ENCODE measurements at regions not wholly inside any gene's neighbourhood (a gene's known extent, or its start where the extent isn't known, plus 50 kb on each side); places are given as distances from the start of the nearest gene placed in this dataset.

DNA sequence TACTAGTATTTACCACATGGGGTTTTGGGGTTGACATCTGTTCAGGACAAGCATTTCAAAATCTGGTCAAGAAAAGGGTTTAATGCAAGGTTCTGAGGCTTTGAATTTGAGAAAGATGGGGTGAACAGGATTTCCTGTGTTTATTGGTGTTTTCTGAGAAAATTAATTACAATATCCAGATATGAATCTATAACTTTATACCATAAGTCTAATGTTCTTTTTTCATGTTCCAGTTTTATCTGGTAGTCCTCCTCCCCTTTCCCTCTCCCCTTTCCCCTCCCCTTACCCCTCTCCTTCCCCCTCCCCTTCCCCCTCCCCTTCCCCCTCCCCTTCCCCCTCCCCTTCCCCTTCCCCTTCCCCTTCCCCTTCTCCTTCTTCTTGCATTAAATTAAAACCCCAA, 1518.2 kb upstream of the TMEFF2 start:
- Histone ChIP-seq H3K79me2 (ENCODE audit: insufficient read depth, low read length) (no peaks in the 10 kb centered on the region), H3K4me3 (ENCODE audit: insufficient read depth, low read length) (no peak overlapping the region), H2AFZ (ENCODE audit: low read length) (no peak overlapping the region), H3K27me3 (ENCODE audit: insufficient read depth, low read length) (no peaks in the 10 kb centered on the region), H3K4me1 (ENCODE audit: insufficient read depth, low read length) (no peaks in the 10 kb centered on the region), H3K4me2 (ENCODE audit: insufficient read depth, low read length) (no peak overlapping the region), H3K9me3 (ENCODE audit: low read depth, low read length) (no peaks in the 10 kb centered on the region), H3K36me3 (ENCODE audit: insufficient read depth, low read length) (no peaks in the 10 kb centered on the region), H4K20me1 (ENCODE audit: insufficient read depth, low read length) (no peaks in the 10 kb centered on the region), H3K27ac (ENCODE audit: low read depth, low read length) (no peak overlapping the region)
- no peak for DNase-seq (ENCODE audit: insufficient read length, low spot score, missing footprints)
- TF ChIP-seq, protein P1, sequence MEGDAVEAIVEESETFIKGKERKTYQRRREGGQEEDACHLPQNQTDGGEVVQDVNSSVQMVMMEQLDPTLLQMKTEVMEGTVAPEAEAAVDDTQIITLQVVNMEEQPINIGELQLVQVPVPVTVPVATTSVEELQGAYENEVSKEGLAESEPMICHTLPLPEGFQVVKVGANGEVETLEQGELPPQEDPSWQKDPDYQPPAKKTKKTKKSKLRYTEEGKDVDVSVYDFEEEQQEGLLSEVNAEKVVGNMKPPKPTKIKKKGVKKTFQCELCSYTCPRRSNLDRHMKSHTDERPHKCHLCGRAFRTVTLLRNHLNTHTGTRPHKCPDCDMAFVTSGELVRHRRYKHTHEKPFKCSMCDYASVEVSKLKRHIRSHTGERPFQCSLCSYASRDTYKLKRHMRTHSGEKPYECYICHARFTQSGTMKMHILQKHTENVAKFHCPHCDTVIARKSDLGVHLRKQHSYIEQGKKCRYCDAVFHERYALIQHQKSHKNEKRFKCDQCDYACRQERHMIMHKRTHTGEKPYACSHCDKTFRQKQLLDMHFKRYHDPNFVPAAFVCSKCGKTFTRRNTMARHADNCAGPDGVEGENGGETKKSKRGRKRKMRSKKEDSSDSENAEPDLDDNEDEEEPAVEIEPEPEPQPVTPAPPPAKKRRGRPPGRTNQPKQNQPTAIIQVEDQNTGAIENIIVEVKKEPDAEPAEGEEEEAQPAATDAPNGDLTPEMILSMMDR (IDR thresholded peaks at IDR 0.05; ENCODE audit: extremely low read depth, low read depth, low read length): no peak

DNA sequence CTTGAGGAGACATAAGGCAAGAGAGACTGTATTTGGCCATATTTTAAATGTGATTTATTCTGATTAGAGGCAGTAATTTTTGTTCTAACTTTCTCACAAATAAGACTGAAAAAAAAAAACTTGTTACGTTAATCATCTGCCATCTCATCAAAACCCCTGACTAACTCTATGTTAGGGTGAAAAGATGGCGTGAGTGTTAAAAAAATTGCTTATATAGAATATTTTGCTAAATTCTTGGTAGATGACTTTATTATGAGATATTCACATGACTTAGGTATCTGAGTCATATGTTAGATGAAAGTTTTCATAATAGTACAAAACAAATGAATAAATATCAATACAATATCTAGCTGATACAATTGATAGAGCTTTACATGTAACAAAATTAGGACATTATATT, 1508.7 kb upstream of the TMEFF2 start:
- H4K20me1 ChIP-seq (ENCODE audit: insufficient read depth, low read length): no peaks in the 10 kb centered on the region
- no peaks in the 10 kb centered on the region for H3K27me3 ChIP-seq (ENCODE audit: insufficient read depth, low read length)
- TF ChIP-seq, protein P1 (IDR thresholded peaks at IDR 0.05; ENCODE audit: extremely low read depth, low read depth, low read length): no peak
- H3K4me2 ChIP-seq (ENCODE audit: insufficient read depth, low read length): no peak overlapping the region
- H3K4me3 ChIP-seq (ENCODE audit: insufficient read depth, low read length): no peak overlapping the region
- H3K27ac ChIP-seq (ENCODE audit: low read depth, low read length): no peak overlapping the region
- no peaks in the 10 kb centered on the region for H3K4me1 ChIP-seq (ENCODE audit: insufficient read depth, low read length)
- no peaks in the 10 kb centered on the region for H3K36me3 ChIP-seq (ENCODE audit: insufficient read depth, low read length)
- no peaks in the 10 kb centered on the region for H3K9me3 ChIP-seq (ENCODE audit: low read depth, low read length)
- H2AFZ ChIP-seq (ENCODE audit: low read length): no peak overlapping the region
- DNase-seq (ENCODE audit: insufficient read length, low spot score, missing footprints): no peak
- H3K79me2 ChIP-seq (ENCODE audit: insufficient read depth, low read length): no peaks in the 10 kb centered on the region

DNA sequence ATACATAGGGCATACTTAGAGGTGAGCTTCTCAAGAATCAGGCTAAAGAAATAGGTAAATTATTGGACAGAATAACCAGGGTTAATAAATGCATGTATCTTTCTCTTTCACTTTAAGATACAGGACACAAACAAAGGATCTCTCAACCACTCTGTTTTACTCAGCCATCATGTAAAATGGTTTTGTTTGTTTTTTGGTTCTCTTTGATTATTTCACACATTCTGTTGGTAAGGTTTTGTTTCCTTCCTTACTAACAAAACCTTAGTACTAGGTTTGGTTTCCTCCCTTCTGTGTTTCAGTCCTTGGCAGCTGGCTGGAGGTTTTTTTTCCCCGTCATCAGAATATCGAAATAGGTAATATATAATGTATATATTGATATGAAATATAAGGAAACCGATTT, 1506.8 kb upstream of the TMEFF2 start:
- Histone ChIP-seq H3K4me1 (ENCODE audit: insufficient read depth, low read length) (no peaks in the 10 kb centered on the region), H3K27ac (ENCODE audit: low read depth, low read length) (no peak overlapping the region), H4K20me1 (ENCODE audit: insufficient read depth, low read length) (no peaks in the 10 kb centered on the region), H3K4me2 (ENCODE audit: insufficient read depth, low read length) (no peak overlapping the region), H3K4me3 (ENCODE audit: insufficient read depth, low read length) (no peak overlapping the region), H2AFZ (ENCODE audit: low read length) (no peak overlapping the region), H3K79me2 (ENCODE audit: insufficient read depth, low read length) (no peaks in the 10 kb centered on the region), H3K36me3 (ENCODE audit: insufficient read depth, low read length) (no peaks in the 10 kb centered on the region), H3K9me3 (ENCODE audit: low read depth, low read length) (no peaks in the 10 kb centered on the region), H3K27me3 (ENCODE audit: insufficient read depth, low read length) (no peaks in the 10 kb centered on the region)
- DNase-seq (ENCODE audit: insufficient read length, low spot score, missing footprints): no peak
- TF ChIP-seq, protein P1 (IDR thresholded peaks at IDR 0.05; ENCODE audit: extremely low read depth, low read depth, low read length): no peak

DNA sequence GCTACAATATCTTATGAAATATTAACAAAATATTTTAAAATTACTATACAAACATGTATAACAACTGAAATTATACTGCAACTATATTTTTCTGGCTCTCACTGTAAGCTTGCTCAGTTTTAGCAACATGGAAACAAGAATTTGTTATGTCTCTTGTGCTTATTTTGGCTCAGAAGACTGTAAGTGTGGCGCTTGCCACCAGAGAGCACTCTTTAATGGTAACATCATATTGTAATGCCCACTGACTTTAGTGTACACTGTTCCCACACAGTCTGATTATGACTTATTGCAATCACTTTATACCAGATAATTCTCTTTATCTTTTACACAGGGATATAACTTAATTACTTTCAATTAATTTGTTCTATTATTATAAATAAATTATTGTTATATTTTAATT, 1500.6 kb upstream of the TMEFF2 start:
- Histone ChIP-seq H3K9me3 (ENCODE audit: low read depth, low read length) (no peaks in the 10 kb centered on the region), H3K27me3 (ENCODE audit: insufficient read depth, low read length) (no peaks in the 10 kb centered on the region), H3K27ac (ENCODE audit: low read depth, low read length) (no peak overlapping the region), H4K20me1 (ENCODE audit: insufficient read depth, low read length) (no peaks in the 10 kb centered on the region), H3K4me3 (ENCODE audit: insufficient read depth, low read length) (no peak overlapping the region), H2AFZ (ENCODE audit: low read length) (no peak overlapping the region), H3K4me2 (ENCODE audit: insufficient read depth, low read length) (no peak overlapping the region), H3K36me3 (ENCODE audit: insufficient read depth, low read length) (no peaks in the 10 kb centered on the region), H3K79me2 (ENCODE audit: insufficient read depth, low read length) (no peaks in the 10 kb centered on the region), H3K4me1 (ENCODE audit: insufficient read depth, low read length) (no peaks in the 10 kb centered on the region)
- no peak for DNase-seq (ENCODE audit: insufficient read length, low spot score, missing footprints)
- TF ChIP-seq, protein P1 (IDR thresholded peaks at IDR 0.05; ENCODE audit: extremely low read depth, low read depth, low read length): peak; percentile 51

Measured in osteoblast (primary cell).